NB4 (cell line): ENCODE measurements at regions not wholly inside any gene's neighbourhood (a gene's known extent, or its start where the extent isn't known, plus 50 kb on each side); places are given as distances from the start of the nearest gene placed in this dataset.

Experiments
- DNase-seq: peaks from one replicate; pipeline ENCODE4 v3.0.0; 2010; ENCODE audit warnings: low read depth
- H3K4me3 ChIP-seq: one replicate; pipeline ENCODE4 v1.5.1; 2011; ENCODE audit warnings: mild to moderate bottlenecking, low read depth, low read length, moderate library complexity
- MYC ChIP-seq: IDR thresholded peaks from 2 replicates; pipeline ENCODE4 v1.6.1; 2011; ENCODE audit warnings: low read depth, low read length
- POLR2A ChIP-seq: IDR thresholded peaks from 2 replicates; pipeline ENCODE4 v1.6.1; 2011; ENCODE audit warnings: mild to moderate bottlenecking; ENCODE audit not compliant: insufficient read length; ENCODE audit errors: extremely low read depth
- TF ChIP-seq, protein P1 (sequence below): IDR thresholded peaks from one replicate; pipeline ENCODE4 v1.5.1; 2012; ENCODE audit warnings: low read depth, low read length
- TF ChIP-seq, protein P2 (sequence below): IDR thresholded peaks from 2 replicates; pipeline ENCODE4 v1.6.1; 2011; ENCODE audit warnings: low read depth, low read length

DNA sequence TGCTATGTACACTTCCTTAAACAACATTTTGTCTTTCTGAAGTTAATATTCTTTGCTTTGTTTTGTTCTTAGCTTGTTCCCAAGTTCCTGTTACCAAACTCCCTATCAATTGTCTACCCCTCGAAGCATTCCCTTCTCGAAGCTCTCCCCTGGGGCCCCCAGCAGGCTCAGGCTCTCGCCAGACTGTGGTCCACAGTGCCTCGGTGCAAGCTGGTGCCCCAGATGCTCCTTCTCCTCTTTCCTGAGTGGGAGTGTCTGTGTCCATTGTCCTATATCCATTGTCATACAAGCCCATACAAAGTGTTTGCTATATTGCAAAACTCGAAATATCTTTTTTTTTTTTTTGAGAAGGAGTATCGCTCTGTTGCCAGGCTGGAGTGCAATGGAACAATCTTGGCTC, 51.7 kb upstream of the RTL6 start:
- DNase-seq, result no peak
- TF ChIP-seq, protein P1, sequence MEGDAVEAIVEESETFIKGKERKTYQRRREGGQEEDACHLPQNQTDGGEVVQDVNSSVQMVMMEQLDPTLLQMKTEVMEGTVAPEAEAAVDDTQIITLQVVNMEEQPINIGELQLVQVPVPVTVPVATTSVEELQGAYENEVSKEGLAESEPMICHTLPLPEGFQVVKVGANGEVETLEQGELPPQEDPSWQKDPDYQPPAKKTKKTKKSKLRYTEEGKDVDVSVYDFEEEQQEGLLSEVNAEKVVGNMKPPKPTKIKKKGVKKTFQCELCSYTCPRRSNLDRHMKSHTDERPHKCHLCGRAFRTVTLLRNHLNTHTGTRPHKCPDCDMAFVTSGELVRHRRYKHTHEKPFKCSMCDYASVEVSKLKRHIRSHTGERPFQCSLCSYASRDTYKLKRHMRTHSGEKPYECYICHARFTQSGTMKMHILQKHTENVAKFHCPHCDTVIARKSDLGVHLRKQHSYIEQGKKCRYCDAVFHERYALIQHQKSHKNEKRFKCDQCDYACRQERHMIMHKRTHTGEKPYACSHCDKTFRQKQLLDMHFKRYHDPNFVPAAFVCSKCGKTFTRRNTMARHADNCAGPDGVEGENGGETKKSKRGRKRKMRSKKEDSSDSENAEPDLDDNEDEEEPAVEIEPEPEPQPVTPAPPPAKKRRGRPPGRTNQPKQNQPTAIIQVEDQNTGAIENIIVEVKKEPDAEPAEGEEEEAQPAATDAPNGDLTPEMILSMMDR, result no peak
- no peak for TF ChIP-seq POLR2A
- no peak for TF ChIP-seq MYC
- TF ChIP-seq, protein P2, sequence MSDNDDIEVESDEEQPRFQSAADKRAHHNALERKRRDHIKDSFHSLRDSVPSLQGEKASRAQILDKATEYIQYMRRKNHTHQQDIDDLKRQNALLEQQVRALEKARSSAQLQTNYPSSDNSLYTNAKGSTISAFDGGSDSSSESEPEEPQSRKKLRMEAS, result no peak
- H3K4me3 ChIP-seq, result no peak overlapping the region

DNA sequence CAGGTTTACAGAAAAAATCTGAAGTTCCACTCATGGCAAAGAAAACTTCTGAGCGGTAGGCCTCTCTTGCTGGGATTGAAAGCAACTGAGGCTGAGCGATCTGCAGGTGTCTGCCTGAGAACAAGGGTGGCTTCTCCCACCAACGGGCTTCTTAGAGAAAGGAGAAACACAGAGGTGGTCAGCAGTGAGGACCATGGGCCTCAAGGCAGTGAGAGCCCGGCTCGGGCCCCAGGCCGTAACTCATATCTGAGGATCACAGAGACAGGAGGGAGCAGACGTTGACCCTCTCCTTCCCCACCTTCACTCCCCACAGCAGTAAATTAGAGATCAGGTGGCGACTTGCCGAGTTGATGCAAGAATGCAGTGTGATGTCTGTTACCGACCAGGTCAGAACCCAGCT, 50.9 kb upstream of the RTL6 start:
- TF ChIP-seq POLR2A (no peak), MYC (no peak)
- TF ChIP-seq, protein P1, result no peak
- TF ChIP-seq, protein P2, result no peak
- H3K4me3 ChIP-seq, result no peak overlapping the region
- no peak for DNase-seq
